Activated CD4-positive, CD25-positive, alpha-beta regulatory T cell (primary cell): ENCODE measurements at regions not wholly inside any gene's neighbourhood (a gene's known extent, or its start where the extent isn't known, plus 50 kb on each side); places are given as distances from the start of the nearest gene placed in this dataset.

Source experiments
- DNase-seq, 4 experiments: peaks; one replicate each; lab custom pipeline; 2025; lab: John Stamatoyannopoulos, UW

DNA sequence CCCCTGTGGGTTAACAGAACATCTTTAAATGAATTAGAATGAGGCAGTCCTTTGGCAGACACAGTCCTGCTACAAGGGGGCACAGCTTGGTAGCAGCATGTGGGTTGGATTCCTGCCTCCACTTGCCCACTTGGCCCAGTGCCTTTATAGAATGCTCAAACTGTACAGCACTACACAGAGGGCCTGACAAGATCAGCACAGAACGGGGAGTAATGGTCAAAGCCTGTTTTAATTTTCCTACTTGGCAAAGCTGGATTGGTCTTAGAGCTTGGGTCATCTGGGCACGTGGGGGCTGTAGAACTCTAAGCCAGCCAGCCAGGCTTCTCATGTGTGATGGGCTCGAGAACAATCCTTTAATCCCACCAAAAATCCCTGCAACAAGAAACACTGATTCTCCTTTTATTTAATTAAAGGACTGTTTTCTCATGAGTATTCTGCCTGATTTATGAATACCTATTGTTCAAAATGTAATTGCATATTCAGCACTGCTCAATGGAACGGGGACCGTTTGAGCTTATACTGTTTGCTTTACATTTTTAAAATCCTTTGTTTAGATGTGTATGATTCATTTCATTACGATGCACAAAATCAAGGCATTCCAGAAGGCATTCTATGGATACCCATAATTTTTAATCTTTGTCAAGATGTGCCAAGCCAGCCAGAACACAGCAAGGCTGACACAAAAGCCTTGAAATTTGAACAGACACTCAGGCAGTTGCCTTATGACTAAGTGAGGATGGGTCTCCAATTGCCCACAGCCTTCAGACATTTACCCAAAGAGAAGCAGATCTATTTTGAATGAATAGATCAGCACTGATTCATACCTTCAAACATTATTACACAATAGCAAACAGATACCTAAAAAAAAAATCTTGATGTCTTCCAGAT lies 249.3 kb upstream of the TGFBR2 start:
- DNase-seq, result no peak

DNA sequence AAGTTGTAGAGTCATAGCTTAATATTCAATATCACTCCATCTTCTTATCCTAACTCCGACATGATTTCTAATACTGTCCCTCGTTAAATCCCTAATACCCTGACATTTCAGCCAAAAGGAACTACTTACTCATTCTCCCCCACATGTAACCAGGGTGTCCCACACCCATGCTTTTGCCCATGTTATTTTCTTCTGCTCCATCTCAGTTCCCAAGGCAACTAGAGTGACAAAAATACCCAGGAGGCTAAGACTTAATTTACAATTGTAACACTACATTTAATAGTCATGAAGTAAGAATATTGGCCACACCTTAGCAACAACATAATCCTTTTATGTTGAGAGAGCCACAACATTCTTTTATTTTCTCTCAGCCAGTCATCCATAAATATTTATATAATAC lies 248.5 kb upstream of the TGFBR2 start:
- DNase-seq, result no peak

DNA sequence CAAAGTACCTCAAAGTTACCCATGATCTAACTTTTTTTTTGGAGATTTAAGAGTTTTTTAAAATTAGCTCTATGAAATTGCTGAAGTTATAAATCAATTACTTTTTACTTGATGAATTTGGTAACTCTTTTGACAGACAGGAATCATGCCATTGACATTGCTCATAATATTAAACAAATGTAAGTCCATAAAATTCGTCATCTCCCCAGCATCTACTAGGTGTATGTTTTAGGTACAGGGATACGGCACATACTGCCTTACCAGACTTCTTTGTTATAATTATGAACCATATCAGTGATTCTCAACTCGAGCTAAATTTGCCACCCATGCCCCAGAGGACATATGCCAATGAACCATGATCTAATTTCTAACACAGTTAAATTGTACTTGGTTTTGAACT lies 247.5 kb upstream of the TGFBR2 start:
- no peak for DNase-seq

DNA sequence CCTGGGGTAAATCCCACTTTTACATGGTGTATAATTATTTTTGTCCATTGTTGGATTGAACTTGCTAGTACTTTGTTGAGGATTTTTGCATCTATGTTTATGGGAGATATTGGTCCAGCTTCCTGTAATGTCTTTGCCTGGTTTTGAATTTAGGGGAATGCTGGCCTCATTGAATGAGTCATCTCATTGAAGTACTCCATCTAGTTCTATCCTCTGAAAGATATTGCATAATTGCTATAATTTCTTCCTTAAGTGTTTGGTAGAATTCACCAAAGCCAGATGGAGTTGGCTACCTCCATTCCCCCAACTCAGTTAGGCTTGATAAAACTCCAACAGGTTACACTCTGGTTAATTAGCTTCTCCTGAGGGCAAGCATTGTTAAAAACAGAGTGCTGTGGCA lies 237.4 kb upstream of the TGFBR2 start:
- no peak for DNase-seq

DNA sequence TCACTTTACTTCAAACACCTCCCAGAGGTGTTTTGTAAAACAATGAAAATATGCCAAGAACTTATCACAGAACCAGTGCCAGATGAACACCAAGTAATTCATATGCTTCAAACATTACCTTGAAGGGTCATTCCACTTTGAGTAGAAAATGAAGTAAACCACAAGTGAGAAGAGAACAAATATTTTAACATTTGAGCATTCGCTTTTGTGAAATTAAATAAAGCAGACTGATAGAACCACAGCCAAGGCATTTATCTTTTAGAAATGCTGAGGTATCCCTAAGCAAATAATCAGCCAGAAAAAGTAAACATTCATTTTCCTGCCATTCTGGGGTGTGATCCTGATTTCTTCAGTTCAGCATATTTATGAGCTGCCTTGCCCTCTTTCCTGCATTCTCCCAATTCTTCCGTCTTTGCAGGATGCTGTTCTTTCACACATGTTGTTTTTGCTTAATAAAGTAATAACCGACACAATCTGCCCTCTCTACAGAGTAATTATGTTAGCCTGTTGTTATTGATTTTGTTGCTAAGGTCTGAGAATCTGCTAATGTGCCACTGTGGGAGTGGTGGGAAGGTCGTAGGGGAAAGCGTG lies 235.6 kb upstream of the TGFBR2 start:
- DNase-seq, result no peak

DNA sequence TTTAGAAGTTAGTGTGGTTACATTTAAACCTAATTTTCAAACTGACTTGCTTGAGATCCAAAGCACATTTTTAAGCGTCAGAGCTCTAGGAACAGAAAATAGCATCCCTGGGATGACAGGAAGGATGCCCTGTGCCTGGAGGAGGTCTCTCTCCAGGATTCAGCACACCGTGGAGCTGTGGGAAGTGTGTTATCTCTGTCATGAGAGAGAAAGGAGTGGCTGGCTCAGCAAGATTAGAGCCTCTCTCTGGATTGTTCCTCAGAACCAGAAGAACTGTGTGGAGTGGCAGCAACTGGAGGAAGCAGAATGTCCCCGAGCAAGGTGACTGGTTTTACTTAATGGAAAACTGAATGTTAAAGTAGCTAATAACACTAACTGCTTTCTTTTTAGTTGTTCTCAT lies 233.6 kb upstream of the TGFBR2 start:
- no peak for DNase-seq

DNA sequence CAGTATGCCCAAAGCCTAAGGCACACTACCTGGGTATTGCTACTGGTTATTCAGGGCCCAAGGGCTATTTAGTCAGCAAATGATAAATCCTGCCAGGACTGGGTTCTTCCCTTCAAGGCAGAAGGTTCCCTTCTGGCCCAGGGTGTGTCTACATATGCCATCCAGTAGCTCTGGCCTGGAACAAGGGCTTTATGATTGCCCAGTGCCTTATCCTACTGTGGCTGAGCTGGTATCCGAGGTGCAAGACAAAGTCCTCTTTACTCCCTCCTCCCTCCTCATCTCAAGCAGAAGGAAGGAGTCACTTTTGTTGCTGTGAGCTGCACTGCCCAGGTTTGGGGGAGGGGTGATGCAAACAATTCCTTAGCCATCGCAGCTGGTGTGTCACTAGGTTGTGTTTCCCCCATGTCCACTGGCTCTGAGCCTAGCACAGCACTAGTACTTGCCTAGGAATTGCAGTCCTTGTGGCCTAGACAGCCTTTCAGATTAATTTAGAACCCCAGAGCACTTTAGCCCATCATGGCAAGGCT lies 221.8 kb upstream of the TGFBR2 start:
- DNase-seq, result no peak

DNA sequence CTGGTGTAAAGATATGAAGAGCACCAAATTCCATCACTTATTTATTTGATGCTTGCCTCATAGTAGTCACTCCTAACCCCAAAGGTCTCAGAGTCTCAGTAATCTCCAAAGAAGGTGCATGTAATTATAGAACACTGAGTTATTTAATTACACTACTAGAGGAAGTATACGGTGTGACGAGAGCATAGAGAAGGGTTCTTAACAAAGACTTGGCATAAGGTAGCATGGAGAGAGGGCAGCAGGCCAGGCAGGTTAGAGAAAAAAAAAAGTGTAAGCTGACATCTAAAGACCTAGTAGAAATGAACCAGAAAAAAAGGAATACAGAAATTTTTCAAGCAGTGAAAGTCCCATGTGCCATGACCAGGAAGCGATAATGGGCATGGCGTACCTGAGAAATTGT lies 213.3 kb upstream of the TGFBR2 start:
- no peak for DNase-seq

DNA sequence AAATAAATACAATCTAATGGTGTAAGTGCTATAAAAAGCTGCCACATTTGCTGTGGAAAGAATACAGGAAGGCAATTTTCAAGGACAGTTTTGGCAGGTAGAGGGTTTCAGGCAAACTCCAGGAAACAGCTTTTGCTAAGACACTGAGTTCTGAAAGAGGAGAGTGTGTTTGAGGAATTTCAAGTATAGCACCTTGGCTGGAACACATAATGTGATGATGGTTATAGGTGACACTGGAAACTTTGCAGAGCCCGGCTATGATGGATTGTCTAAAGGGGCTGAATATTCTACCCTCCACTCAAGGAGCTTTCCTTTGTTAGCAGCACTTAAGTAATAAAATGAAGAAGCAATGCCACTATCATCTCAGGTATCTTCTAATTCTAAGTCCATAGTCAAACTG lies 209.4 kb upstream of the TGFBR2 start:
- no peak for DNase-seq

DNA sequence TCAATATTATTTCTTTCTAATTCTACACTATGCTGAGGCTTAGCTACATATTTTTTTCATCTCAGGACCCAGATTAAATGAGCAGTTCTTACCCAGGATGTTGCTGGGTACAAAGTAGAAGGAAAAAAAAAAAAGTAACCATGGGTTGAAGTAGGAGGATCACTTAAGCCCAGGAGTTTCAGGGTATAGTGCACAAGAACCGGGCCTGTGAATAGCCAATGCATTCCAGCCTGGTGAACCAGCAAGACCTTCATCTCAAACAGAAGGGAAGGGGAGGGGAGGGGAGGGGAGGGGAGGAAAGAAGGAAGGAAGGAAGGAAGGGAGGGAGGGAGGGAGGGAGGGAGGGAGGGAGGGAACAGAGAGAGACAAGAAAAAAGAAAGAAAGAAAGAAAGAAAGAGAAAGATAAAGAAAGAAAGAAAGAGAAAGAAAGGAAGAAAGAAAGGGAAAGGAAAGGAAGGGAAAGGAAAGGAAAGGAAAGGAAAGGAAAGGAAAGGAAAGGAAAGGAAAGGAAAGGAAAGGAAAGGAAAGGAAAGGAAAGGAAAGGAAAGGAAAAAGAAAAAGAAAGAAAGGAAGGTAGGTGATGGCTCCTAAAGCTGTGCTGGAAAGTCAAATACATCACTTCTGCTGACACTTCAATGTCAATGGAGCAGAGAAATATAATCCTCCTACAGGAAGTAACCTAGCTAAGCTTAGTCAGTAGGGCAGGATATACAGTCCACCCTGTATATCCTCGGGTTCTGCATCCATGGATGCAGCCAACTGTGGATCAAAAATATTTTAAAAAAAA lies 206.8 kb upstream of the TGFBR2 start:
- no peak for DNase-seq

DNA sequence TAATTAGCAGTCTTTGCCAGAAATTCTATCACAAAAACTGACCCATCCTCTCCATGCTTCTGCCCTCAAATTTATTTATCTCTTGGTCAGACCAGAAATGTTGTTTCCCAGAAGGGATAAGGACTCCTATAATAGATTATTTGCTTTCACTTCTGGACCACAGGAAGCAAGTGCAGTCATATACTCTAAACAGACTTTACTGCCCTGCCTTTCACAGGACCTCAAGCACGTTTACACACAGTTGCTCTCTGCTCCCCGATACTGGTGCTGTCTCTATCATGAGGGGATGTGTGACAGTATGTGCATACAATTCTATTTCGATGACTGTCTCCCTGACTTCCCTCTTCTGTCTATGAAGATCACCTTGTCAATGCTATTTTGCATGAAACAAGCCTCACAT lies 205.5 kb upstream of the TGFBR2 start:
- DNase-seq, result no peak

DNA sequence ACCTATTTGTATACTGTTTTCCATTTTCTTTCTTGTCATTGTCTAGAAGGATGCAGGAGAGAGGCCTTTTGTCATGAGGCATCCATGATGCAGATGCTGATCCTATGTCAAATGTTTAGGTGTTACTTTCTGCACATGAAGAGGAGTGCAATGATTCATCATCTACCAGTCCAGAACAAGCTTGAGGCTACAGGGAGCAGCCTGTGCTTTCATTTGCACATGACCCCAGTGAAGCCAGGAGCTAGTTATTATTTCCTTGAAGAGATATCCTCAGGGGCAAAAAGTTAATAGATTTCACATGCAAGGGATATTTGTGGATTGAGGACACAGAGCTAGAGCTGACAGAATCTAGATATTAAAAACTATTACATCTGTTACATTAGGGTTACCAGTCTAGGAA lies 204.4 kb upstream of the TGFBR2 start:
- no peak for DNase-seq

DNA sequence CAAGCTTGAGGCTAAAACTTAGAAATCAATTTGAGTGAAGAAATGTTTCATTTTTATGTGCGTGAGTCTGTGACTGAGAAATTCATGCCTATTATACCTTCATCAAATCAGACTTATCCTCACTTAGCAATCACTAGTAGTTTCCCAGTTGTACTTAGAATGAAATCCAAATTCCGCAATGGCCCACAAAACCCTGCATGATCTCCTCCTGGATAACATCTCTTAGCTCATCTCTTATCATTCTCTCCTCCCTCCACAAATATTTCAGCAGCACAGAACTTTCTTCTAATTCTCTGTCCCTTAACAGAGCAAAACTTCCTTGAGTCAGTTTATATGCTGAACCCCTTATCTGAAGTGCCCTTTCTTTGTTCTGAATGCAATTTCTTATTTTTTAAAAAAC lies 198.8 kb upstream of the TGFBR2 start:
- DNase-seq, result no peak

DNA sequence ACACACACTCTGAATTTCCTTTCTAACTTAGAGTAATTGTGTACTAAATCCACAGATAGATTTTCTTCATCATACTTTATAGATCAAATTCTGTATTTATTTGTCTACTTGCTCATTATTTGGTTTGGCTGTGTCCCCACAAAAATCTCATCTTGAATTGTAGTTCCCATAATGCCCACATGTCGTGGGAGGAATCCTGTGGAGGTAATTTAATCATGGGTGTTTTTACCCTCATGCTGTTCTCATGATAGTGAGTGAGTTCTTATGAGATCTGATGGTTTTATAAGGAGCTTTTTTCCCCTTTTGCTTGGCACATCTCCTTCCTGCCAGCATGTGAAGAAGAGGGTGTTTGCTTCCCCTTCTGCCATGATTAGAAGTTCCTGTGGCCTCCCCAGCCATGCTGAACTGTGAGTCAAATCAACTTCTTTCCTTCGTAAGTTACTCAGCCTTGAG lies 198.3 kb upstream of the TGFBR2 start:
- no peak for DNase-seq

DNA sequence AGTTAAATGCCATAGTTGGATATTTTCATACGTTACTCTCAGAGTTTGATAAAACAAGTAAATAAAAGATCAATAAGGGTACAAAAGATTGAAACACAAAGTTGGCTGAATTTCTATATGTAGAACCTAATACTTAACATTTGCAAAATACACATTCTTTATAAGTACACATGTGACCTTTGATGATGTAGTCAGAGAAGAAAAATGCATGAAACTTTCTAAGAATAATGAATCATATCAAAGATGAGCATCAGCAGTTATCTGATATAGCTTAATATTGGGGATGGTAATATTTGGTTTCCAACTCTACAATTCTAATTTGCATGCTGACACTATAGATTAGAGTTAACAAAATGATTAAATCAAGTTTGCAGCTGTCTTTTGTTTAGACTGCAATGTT lies 188.0 kb upstream of the TGFBR2 start:
- no peak for DNase-seq

DNA sequence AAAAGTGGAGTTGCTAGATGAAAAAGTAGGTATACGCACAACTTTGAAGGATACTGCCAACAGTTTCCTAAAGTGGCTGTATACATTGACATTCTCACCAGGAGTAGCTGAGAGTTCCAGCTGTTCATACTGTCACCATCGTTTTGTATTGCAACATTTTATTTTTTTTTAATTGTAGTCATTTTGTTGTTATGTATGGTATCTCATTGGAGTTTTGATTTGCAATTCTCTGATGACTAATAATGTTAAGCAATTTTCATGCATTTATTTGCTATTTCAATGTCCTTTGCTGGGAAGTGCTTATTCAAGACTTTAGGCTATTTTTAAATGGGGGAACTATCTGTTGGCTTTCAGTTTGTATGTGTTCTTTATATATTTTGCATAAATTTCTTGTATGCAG lies 185.1 kb upstream of the TGFBR2 start:
- DNase-seq, result no peak

DNA sequence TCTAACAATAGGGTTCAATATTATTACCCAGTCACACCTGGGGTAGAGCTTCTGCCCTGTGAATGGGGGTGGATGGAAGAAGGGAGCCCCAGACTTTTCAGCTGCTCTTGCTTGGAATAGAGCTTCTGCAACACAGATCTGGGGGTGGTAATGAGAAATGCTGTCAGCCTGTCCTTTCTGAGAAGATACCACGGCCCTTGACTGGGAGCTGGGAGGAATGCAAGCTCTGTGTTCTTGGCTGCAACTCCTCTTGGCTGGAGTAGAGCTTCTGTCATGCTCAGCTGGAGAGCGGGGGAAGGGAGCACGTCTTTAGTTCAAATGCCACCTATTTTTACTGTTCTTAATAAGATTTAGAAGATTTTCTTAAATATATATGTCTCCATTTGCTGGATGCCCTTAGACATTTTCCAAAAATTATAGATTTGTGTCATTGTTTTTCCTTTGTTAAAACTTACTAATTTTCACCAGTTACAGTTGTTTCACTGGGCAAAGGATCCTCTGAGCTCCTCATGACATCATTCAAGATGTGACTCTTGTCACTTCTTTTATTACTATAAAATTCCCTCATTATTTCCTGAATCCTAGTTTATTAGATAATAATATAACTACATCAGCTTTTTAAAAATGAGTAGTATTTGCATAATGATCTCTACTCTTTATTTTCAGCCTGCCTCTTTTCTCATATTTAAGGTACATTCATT lies 180.0 kb upstream of the TGFBR2 start:
- DNase-seq, result no peak

DNA sequence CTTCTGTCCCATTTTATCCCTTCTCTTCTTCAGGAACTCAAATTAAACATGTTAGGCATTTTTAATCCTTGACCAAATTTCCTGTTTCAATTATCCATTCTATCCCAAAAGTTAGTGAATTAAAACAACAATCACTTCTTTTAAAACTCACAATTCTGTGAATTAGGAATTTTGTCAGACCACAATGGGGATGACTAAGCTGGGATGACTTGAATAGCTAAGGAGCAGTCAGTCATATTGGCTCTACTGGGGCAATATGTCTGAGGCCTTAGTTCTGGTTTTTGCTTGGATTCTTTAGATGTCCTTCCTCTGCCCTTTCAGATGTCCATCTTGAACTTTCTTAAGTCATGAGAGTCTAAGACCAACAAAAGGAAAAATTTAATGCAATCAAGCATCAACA lies 178.2 kb upstream of the TGFBR2 start:
- DNase-seq, result no peak

DNA sequence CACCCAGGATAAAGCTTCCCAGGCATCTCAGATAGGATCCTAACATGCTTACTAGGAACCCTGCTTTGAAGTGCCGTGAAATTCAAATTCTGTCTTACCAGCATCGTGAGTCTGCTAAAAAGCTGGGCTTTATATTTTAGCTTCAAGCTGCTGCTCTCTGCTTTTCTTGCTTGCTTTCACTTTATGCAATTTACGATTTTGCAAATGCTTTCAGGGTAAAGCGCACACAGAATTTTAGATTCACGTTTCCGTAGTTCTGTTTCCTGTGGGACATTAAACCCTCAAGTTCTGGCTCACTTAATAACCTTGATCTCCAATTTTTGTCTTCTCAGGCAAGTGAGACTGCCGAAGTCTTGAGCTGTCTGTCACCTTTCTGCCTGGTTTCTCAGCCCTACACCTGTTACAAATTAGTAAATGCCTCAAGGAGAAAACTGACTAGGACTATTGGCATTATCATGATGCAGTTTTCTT lies 170.5 kb upstream of the TGFBR2 start:
- DNase-seq, result no peak

DNA sequence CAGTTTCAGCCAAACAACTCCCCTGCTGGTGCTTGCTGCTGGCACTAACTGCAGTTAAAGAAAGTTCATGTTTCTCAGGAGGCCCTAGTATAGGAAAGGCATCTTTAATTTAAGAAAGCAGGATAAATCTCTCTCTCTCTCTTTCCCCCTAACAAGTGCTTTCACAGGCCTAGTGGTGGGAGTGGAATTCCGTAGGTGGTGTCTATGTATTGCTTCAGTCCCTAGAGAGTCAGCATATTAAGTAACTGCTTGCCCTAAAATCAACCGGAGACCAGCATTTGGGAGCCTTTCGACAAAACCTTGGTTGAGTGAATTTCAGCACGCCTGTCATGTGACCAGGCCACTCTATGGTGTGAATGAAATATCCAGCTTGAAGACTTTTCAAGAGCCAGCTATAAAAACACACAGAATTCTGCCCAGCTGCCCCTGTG lies 169.2 kb upstream of the TGFBR2 start:
- DNase-seq, result no peak

DNA sequence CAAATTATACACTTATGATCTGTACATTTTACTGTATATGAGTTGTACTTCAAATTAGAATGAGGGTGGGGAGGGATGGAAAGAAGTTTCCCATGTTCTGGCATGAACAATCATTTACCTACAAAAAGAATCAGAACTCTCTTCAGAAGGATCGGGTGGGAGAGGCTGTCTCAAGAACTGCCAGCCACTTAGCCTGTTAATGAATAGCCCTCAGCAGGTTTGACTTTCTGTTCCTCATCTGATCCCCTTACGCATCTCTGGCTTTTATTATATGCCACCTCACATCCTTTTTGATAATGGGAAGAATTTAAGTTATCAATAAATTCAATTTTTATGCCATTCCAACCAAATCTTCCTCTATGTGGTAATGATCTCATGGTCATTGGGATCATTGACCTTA lies 168.3 kb upstream of the TGFBR2 start:
- DNase-seq, result no peak
